ENCODE measurements at regions not wholly inside any gene's neighbourhood (a gene's known extent, or its start where the extent isn't known, plus 50 kb on each side); places are given as distances from the start of the nearest gene placed in this dataset.
"Not testable (repeated sequence)": the region's sequence is repeated elsewhere in the genome, so short reads cannot be mapped to it uniquely, and the experiment has no call there.

- H3K27me3 ChIP-seq; H3K4me3 ChIP-seq; H3K9me3 ChIP-seq; H3K36me3 ChIP-seq; H3K4me1 ChIP-seq; intact Hi-C loops (cut with DNase I); DNase-seq; H3K27ac ChIP-seq: not testable (repeated sequence)
- WGBS, 2 donors, result no CpG with 5 or more reads among the region's 3 CpGs
Observed at GRCh38 chr2:95654897-95655296, 63.1 kb downstream of the TRIM43 start.

GRCh38 chr2:95656553-95656952 lies 64.8 kb downstream of the TRIM43 start:
- H3K27ac ChIP-seq; DNase-seq; H3K4me3 ChIP-seq; H3K4me1 ChIP-seq; H3K9me3 ChIP-seq; intact Hi-C loops (cut with DNase I); H3K27me3 ChIP-seq; H3K36me3 ChIP-seq: not testable (repeated sequence)
- 90% methylated on average over 1 of the region's 1 CpG for WGBS, 2 donors

GRCh38 chr2:95657937-95658336 lies 66.1 kb downstream of the TRIM43 start:
- intact Hi-C loops (cut with DNase I); H3K4me1 ChIP-seq; H3K36me3 ChIP-seq; H3K27ac ChIP-seq; H3K4me3 ChIP-seq; H3K27me3 ChIP-seq; H3K9me3 ChIP-seq; DNase-seq: not testable (repeated sequence)
- WGBS, 2 donors, result 94 to 97% methylated on average over 3 of the region's 3 CpGs

GRCh38 chr2:95660766-95661562 lies 69.2 kb downstream of the TRIM43 start:
- H3K4me1 ChIP-seq; H3K27ac ChIP-seq; DNase-seq; intact Hi-C loops (cut with DNase I); H3K9me3 ChIP-seq; H3K27me3 ChIP-seq; H3K36me3 ChIP-seq; H3K4me3 ChIP-seq: not testable (repeated sequence)
- 89 to 90% methylated on average over 16 of the region's 16 CpGs for WGBS, 2 donors

GRCh38 chr2:95663471-95664441 lies 72.0 kb downstream of the TRIM43 start:
- DNase-seq; H3K27ac ChIP-seq; H3K4me1 ChIP-seq; H3K4me3 ChIP-seq; H3K27me3 ChIP-seq; H3K9me3 ChIP-seq; H3K36me3 ChIP-seq; intact Hi-C loops (cut with DNase I): not testable (repeated sequence)
- 41 to 64% methylated on average over 27 of the region's 27 CpGs for WGBS, 2 donors

GRCh38 chr2:95666636-95667035 lies 74.8 kb downstream of the TRIM43 start:
- H3K36me3 ChIP-seq; DNase-seq; H3K27ac ChIP-seq; H3K4me1 ChIP-seq; H3K27me3 ChIP-seq; H3K4me3 ChIP-seq; intact Hi-C loops (cut with DNase I); H3K9me3 ChIP-seq: not testable (repeated sequence)
- 76 to 81% methylated on average over 2 of the region's 2 CpGs for WGBS, 2 donors

- Histone ChIP-seq H3K36me3 (no peaks in the 10 kb centered on the region), H3K4me1 (no peaks in the 10 kb centered on the region), H3K27ac (no peak overlapping the region), H3K27me3 (no peaks in the 10 kb centered on the region), H3K9me3 (no peaks in the 10 kb centered on the region), H3K4me3 (no peak overlapping the region)
- DNase-seq, result no peak
- TF ChIP-seq POLR2A (IDR thresholded peaks at IDR 0.05) (no peak), POLR2AphosphoS5 (IDR thresholded peaks at IDR 0.05) (no peak), CTCF (IDR thresholded peaks at IDR 0.05) (no peak), EP300 (IDR thresholded peaks at IDR 0.05) (no peak)
- intact Hi-C loops (cut with DNase I), result no loop called here
Observed at GRCh38 chr2:95667480-95667879, 75.7 kb downstream of the TRIM43 start.

- DNase-seq; H3K4me3 ChIP-seq; H3K9me3 ChIP-seq; H3K4me1 ChIP-seq; H3K27me3 ChIP-seq; intact Hi-C loops (cut with DNase I); H3K36me3 ChIP-seq; H3K27ac ChIP-seq: not testable (repeated sequence)
- 45 to 59% methylated on average over 5 of the region's 5 CpGs for WGBS, 2 donors
Observed at GRCh38 chr2:95668934-95669333, 77.1 kb downstream of the TRIM43 start.
